ENCODE measurements at regions not wholly inside any gene's neighbourhood (a gene's known extent, or its start where the extent isn't known, plus 50 kb on each side); places are given as distances from the start of the nearest gene placed in this dataset.

DNA sequence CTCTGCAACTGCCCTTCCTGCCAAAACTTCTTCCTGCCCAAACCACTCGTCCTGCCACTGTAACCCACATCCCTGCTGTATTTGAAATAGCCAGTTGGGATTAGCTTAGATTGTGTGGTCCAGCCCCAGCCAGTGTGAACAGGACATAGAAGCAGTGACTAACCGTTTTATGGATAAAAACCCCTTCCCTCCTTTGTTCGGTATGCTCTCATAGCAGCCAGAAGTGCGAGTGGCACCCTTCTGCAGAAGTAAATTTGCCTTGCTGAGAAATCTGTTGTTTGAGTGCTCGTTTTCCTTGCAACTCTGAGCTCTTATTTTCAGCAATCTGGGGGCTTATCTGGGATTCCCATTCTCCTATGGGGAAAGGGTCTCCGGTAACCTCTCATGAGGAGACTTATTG, 470.0 kb downstream of the PRDM9 start:
- H3K9ac ChIP-seq (ENCODE audit: low read length), result no peak overlapping the region
- no peaks in the 10 kb centered on the region for H3K4me1 ChIP-seq (ENCODE audit: low read length)
- DNase-seq, result no peak
- TF ChIP-seq EZH2 (optimal IDR thresholded peaks at IDR 0.05; ENCODE audit: low read depth, low read length), result no peak
- TF ChIP-seq EZH2phosphoT487 (IDR thresholded peaks at IDR 0.05; ENCODE audit: low read length), result no peak
- TF ChIP-seq, protein P1, sequence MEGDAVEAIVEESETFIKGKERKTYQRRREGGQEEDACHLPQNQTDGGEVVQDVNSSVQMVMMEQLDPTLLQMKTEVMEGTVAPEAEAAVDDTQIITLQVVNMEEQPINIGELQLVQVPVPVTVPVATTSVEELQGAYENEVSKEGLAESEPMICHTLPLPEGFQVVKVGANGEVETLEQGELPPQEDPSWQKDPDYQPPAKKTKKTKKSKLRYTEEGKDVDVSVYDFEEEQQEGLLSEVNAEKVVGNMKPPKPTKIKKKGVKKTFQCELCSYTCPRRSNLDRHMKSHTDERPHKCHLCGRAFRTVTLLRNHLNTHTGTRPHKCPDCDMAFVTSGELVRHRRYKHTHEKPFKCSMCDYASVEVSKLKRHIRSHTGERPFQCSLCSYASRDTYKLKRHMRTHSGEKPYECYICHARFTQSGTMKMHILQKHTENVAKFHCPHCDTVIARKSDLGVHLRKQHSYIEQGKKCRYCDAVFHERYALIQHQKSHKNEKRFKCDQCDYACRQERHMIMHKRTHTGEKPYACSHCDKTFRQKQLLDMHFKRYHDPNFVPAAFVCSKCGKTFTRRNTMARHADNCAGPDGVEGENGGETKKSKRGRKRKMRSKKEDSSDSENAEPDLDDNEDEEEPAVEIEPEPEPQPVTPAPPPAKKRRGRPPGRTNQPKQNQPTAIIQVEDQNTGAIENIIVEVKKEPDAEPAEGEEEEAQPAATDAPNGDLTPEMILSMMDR (IDR thresholded peaks at IDR 0.05; ENCODE audit: low read length), result no peak
- H2AFZ ChIP-seq (ENCODE audit: low read length), result no peak overlapping the region
- no peaks in the 10 kb centered on the region for H3F3A ChIP-seq (ENCODE audit: insufficient read depth, low read length)
- H3K4me2 ChIP-seq (ENCODE audit: low read depth, low read length), result no peak overlapping the region
- no peaks in the 10 kb centered on the region for H3K9me2 ChIP-seq (replicated peaks; ENCODE audit: insufficient read depth, low read length)
- H3K27ac ChIP-seq (ENCODE audit: low read length), result no peak overlapping the region
- no peaks in the 10 kb centered on the region for H4K20me1 ChIP-seq (ENCODE audit: insufficient read depth, low read length)
- no peaks in the 10 kb centered on the region for H3K9me3 ChIP-seq (replicated peaks; ENCODE audit: insufficient read depth, low read length)
- H3K4me3 ChIP-seq (ENCODE audit: low read length), result no peak overlapping the region
- no peaks in the 10 kb centered on the region for H3K79me2 ChIP-seq (ENCODE audit: low read length)
- H3K27me3 ChIP-seq (replicated peaks; ENCODE audit: insufficient read depth, low read length), result no peaks in the 10 kb centered on the region
- H3K36me3 ChIP-seq (replicated peaks; ENCODE audit: insufficient read depth, low read length), result no peaks in the 10 kb centered on the region

DNA sequence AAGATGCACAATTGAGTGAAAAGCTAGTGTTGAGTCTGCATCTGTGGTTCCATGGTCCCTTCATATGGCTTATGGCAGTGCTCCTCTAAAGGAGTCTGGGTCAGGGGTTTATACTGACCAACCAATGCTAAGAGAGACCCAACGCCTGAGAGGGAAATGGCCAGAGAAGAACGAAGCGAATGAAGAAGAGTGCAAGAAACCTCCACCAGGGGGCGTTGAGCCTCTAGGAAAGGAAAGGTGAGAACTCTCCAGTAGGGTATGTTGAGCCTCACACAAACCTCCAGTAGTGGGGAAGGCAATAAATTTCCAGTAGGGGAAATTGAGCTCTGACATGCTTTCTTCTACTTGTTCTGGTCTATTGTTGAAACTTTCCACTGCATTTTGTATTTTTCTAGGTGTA, 470.6 kb downstream of the PRDM9 start:
- Histone ChIP-seq H2AFZ (ENCODE audit: low read length) (no peak overlapping the region), H3K27me3 (replicated peaks; ENCODE audit: insufficient read depth, low read length) (no peaks in the 10 kb centered on the region), H3K4me2 (ENCODE audit: low read depth, low read length) (no peak overlapping the region), H3K4me1 (ENCODE audit: low read length) (no peaks in the 10 kb centered on the region), H3K79me2 (ENCODE audit: low read length) (no peaks in the 10 kb centered on the region), H3K9me3 (replicated peaks; ENCODE audit: insufficient read depth, low read length) (no peaks in the 10 kb centered on the region), H3F3A (ENCODE audit: insufficient read depth, low read length) (no peaks in the 10 kb centered on the region), H3K27ac (ENCODE audit: low read length) (no peak overlapping the region), H4K20me1 (ENCODE audit: insufficient read depth, low read length) (no peaks in the 10 kb centered on the region), H3K9me2 (replicated peaks; ENCODE audit: insufficient read depth, low read length) (no peaks in the 10 kb centered on the region), H3K36me3 (replicated peaks; ENCODE audit: insufficient read depth, low read length) (no peaks in the 10 kb centered on the region), H3K9ac (ENCODE audit: low read length) (no peak overlapping the region), H3K4me3 (ENCODE audit: low read length) (no peak overlapping the region)
- DNase-seq, result peak; percentile 60
- TF ChIP-seq EZH2phosphoT487 (IDR thresholded peaks at IDR 0.05; ENCODE audit: low read length) (no peak), EZH2 (optimal IDR thresholded peaks at IDR 0.05; ENCODE audit: low read depth, low read length) (no peak)
- TF ChIP-seq, protein P1 (IDR thresholded peaks at IDR 0.05; ENCODE audit: low read length), result peak; percentile 63

DNA sequence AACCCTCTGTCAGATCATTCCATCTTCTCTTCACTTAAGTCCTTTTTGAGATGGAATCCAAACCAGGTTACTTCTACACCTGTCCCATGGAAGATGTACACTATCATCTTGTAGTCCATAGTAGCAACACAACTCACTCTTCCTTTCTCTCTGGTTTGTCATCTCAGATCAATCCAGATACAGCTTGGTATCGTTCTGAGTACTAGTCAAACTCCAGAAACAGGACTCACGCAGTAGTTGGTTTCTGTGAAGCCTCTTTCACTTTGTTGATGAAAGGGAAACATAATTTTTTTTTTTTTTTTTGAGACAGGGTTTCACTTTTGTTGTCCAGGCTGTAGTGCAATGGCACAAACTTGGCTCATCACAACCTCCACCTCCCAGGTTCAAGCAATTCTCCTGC, 484.0 kb downstream of the PRDM9 start:
- Histone ChIP-seq H3K4me2 (ENCODE audit: low read depth, low read length) (peak overlapping the region; percentile 44), H3K4me3 (ENCODE audit: low read length) (0 out of 2 replicates have a peak overlapping the region, but pooled peaks have one; percentile 17), H3K9me2 (replicated peaks; ENCODE audit: insufficient read depth, low read length) (no peaks in the 10 kb centered on the region), H3K9ac (ENCODE audit: low read length) (no peak overlapping the region), H3F3A (ENCODE audit: insufficient read depth, low read length) (no peaks in the 10 kb centered on the region), H2AFZ (ENCODE audit: low read length) (peak overlapping the region; percentile 50; the same call in 1 of the 2 replicates), H3K79me2 (ENCODE audit: low read length) (no peaks in the 10 kb centered on the region), H3K9me3 (replicated peaks; ENCODE audit: insufficient read depth, low read length) (no peaks in the 10 kb centered on the region), H3K36me3 (replicated peaks; ENCODE audit: insufficient read depth, low read length) (no peaks in the 10 kb centered on the region), H3K27ac (ENCODE audit: low read length) (no peak overlapping the region), H3K27me3 (replicated peaks; ENCODE audit: insufficient read depth, low read length) (no peaks in the 10 kb centered on the region), H3K4me1 (ENCODE audit: low read length) (peaks cover 5% of the 10 kb centered on the region; the same call in 1 of the 2 replicates), H4K20me1 (ENCODE audit: insufficient read depth, low read length) (no peaks in the 10 kb centered on the region)
- DNase-seq, result peak; percentile 82
- TF ChIP-seq EZH2 (optimal IDR thresholded peaks at IDR 0.05; ENCODE audit: low read depth, low read length) (no peak), EZH2phosphoT487 (IDR thresholded peaks at IDR 0.05; ENCODE audit: low read length) (no peak)
- TF ChIP-seq, protein P1 (IDR thresholded peaks at IDR 0.05; ENCODE audit: low read length), result no peak

All from MM.1S (cell line).